ENCODE measurements at regions not wholly inside any gene's neighbourhood (a gene's known extent, or its start where the extent isn't known, plus 50 kb on each side); places are given as distances from the start of the nearest gene placed in this dataset.

DNA sequence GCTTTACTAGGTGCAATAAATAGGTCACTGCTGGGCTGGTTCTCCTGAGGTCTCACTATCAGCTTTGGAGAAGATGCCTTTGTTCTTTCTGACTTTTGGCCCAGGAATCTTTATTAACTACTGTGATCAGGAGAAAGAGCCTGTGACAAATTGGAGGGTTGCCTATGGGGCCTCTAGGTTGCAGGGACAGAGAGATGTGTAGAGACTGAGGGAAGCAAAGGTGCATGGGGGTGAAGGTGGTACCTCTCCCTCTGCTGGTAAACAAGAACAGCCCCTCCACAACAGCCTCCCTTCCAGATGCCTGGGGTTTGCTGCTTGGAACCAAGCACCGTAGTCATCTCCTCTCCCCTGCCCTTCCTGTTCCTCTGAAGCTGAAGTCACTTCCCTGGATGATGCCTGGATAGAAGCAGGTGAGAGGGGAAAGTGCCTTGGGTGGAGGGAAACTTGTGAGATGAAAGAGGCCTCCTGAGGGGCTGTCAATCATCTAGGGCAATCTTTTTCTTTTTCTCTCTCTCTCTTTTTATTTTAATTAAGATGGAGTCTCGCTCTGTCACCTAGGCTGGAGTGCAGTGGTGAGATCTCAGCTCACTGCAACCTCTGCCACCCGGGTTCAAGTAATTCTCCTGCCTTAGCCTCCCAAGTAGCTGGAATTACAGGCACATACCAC is 57.4 kb upstream of the DUSP22 start:
- Mint-ChIP-seq H3K27ac (no peak overlapping the region), H3K36me3 (ENCODE audit: low read depth) (no peaks in the 10 kb centered on the region), H3K9me3 (peaks cover 2% of the 10 kb centered on the region), H3K4me3 (no peak overlapping the region), H3K27me3 (ENCODE audit: insufficient read depth) (peaks cover 1% of the 10 kb centered on the region), H3K4me1 (peaks cover 12% of the 10 kb centered on the region)
- Histone ChIP-seq H3K27me3 (ENCODE audit: control insufficient read depth, insufficient read depth, low read length, poor library complexity, severe bottlenecking) (no peaks in the 10 kb centered on the region), H3K9me3 (ENCODE audit: control insufficient read depth, low read length) (no peaks in the 10 kb centered on the region), H3K9ac (ENCODE audit: extremely low read depth, low read length, poor library complexity, severe bottlenecking) (no peak overlapping the region), H3K4me3 (ENCODE audit: low read length) (no peak overlapping the region), H3K36me3 (ENCODE audit: control insufficient read depth, insufficient read depth, low read length) (no peaks in the 10 kb centered on the region), H3K27ac (ENCODE audit: low read depth, low read length) (no peak overlapping the region), H3K4me1 (ENCODE audit: control insufficient read depth, insufficient read depth, low read length) (no peaks in the 10 kb centered on the region)
- peak; percentile 24 for DNase-seq
- TF ChIP-seq CTCF (conservative IDR thresholded peaks at IDR 0.05), result no peak
- 96% methylated on average over 3 of the region's 3 CpGs; no CpG with 5 or more reads in 1 of the 2 experiments for WGBS, 2 experiments (ENCODE audit: insufficient coverage in 1 of 2, insufficient read length in 1 of 2)

DNA sequence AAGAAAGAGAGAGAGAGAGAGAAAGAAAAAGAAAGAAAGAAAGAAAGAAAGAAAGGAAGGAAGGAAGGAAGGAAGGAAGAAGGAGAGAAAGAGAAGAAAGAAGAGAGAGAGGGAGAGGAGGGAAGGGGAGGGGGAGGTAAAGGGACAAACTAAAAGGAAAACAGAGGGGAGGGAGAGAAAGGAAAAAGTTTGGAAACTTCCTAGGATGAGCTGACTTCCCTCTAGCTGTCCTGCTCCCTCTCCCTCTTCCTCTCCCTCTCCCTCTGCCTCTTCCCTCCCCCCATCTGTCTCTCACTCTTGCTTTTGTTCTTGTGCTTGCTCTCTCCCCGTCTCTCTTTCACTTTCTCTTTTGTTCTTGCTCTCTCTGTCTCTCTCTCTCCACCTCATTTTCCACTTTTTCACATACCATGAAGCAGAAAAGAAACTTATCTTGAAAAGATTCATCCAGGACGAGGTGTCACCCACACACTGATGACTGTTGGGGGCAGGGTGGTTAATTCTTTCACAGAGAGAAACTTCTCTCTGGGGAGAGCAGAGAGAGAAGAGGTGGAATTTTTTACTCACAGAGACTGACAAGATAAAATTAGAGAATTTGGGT is 56.4 kb upstream of the DUSP22 start:
- peaks cover 12% of the 10 kb centered on the region for H3K4me1 Mint-ChIP-seq
- DNase-seq, result peak; percentile 44
- Histone ChIP-seq H3K27ac (ENCODE audit: low read depth, low read length) (no peak overlapping the region), H3K9ac (ENCODE audit: extremely low read depth, low read length, poor library complexity, severe bottlenecking) (no peak overlapping the region), H3K36me3 (ENCODE audit: control insufficient read depth, insufficient read depth, low read length) (no peaks in the 10 kb centered on the region), H3K4me3 (ENCODE audit: low read length) (no peak overlapping the region), H3K9me3 (ENCODE audit: control insufficient read depth, low read length) (no peaks in the 10 kb centered on the region), H3K27me3 (ENCODE audit: control insufficient read depth, insufficient read depth, low read length, poor library complexity, severe bottlenecking) (no peaks in the 10 kb centered on the region), H3K4me1 (ENCODE audit: control insufficient read depth, insufficient read depth, low read length) (no peaks in the 10 kb centered on the region)
- H3K4me3 Mint-ChIP-seq, result peak overlapping the region; percentile 3
- H3K9me3 Mint-ChIP-seq, result no peaks in the 10 kb centered on the region
- H3K36me3 Mint-ChIP-seq (ENCODE audit: low read depth), result no peaks in the 10 kb centered on the region
- no peak overlapping the region for H3K27ac Mint-ChIP-seq
- H3K27me3 Mint-ChIP-seq (ENCODE audit: insufficient read depth), result peaks cover 1% of the 10 kb centered on the region
- WGBS, 2 experiments (ENCODE audit: insufficient coverage in 1 of 2, insufficient read length in 1 of 2), result 17% methylated on average over 2 of the region's 2 CpGs; no CpG with 5 or more reads in 1 of the 2 experiments
- no peak for TF ChIP-seq CTCF (conservative IDR thresholded peaks at IDR 0.05)

GRCh38 chr6:236519-236918 is 55.8 kb upstream of the DUSP22 start:
- Histone ChIP-seq H3K27ac (ENCODE audit: low read depth, low read length) (no peak overlapping the region), H3K9me3 (ENCODE audit: control insufficient read depth, low read length) (no peaks in the 10 kb centered on the region), H3K4me1 (ENCODE audit: control insufficient read depth, insufficient read depth, low read length) (no peaks in the 10 kb centered on the region), H3K36me3 (ENCODE audit: control insufficient read depth, insufficient read depth, low read length) (no peaks in the 10 kb centered on the region), H3K9ac (ENCODE audit: extremely low read depth, low read length, poor library complexity, severe bottlenecking) (no peak overlapping the region), H3K27me3 (ENCODE audit: control insufficient read depth, insufficient read depth, low read length, poor library complexity, severe bottlenecking) (no peaks in the 10 kb centered on the region), H3K4me3 (ENCODE audit: low read length) (no peak overlapping the region)
- H3K4me3 Mint-ChIP-seq, result no peak overlapping the region
- WGBS, 2 experiments (ENCODE audit: insufficient coverage in 1 of 2, insufficient read length in 1 of 2), result 74 to 83% methylated on average over 6 of the region's 6 CpGs
- no peaks in the 10 kb centered on the region for H3K9me3 Mint-ChIP-seq
- TF ChIP-seq CTCF (conservative IDR thresholded peaks at IDR 0.05), result no peak
- peaks cover 12% of the 10 kb centered on the region for H3K4me1 Mint-ChIP-seq
- H3K27ac Mint-ChIP-seq, result no peak overlapping the region
- no peaks in the 10 kb centered on the region for H3K36me3 Mint-ChIP-seq (ENCODE audit: low read depth)
- DNase-seq, result peak; percentile 33
- H3K27me3 Mint-ChIP-seq (ENCODE audit: insufficient read depth), result peaks cover 1% of the 10 kb centered on the region

Measured in endodermal cell (in vitro differentiated cells).